Breast epithelium (tissue), 3 donors: ENCODE measurements at regions not wholly inside any gene's neighbourhood (a gene's known extent, or its start where the extent isn't known, plus 50 kb on each side); places are given as distances from the start of the nearest gene placed in this dataset.

ENCODE experiments used
- CTCF ChIP-seq, 3 donors: fragments of 450-650 bp; IDR thresholded peaks; one replicate each; pipeline ENCODE4 v1.5.1; 2016 to 2017; ENCODE audit warnings: antibody characterized with exemption in 3 of 3, mild to moderate bottlenecking in 3 of 3, moderate library complexity in 3 of 3
- POLR2A ChIP-seq: fragments of 450-650 bp; IDR thresholded peaks from one replicate; pipeline ENCODE4 v1.6.1; 2016; ENCODE audit warnings: antibody characterized with exemption, mild to moderate bottlenecking, moderate library complexity
- POLR2AphosphoS5 ChIP-seq, 3 donors: sonication (generic); formaldehyde crosslinking; IDR thresholded peaks; one replicate each; pipeline ENCODE4 v1.6.1; 2017; ENCODE audit warnings: antibody characterized with exemption in 3 of 3

DNA sequence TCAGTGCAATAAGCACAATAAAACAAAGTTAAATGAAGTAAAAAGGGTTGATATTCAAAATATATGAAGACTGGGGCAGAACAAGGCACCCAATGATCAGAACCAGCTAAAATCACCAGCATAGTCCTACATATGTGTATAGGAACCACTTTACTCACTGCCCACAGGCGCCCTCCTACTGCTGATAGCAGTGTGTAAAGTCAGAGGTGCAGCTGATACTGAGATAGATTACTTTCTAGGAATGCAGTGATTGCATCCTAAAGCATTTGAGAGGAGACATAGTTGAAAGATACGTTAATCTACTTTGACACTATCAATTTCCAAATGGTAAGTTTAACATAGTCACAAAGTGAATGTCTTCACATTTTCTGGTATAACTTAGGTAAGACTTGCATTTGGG is 161.1 kb upstream of the MCHR2 start:
- TF ChIP-seq CTCF (IDR thresholded peaks at IDR 0.05) = no peak
- TF ChIP-seq POLR2AphosphoS5 (IDR thresholded peaks at IDR 0.05) = no peak
- no peak for TF ChIP-seq POLR2A
